ENCODE measurements at regions not wholly inside any gene's neighbourhood (a gene's known extent, or its start where the extent isn't known, plus 50 kb on each side); places are given as distances from the start of the nearest gene placed in this dataset.

DNA sequence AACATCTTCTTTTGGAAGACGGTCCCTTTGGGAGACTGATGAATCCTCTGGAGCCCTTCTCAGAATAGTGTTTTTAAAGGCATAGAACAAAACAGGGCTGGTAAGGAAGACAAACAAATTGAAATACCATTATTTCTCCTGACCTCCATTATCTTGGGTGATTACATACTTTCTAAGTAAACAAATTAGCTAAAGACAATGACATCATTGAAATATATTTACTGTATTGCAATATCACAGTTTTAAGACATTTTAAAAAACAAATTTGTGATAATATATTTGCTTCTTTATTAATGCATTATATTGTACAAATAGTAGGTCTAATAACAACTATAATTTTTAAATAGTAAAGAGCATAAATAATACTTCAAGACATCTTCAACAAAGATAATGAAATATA, 152.2 kb upstream of the CDK1 start:
- TF ChIP-seq, protein P1, sequence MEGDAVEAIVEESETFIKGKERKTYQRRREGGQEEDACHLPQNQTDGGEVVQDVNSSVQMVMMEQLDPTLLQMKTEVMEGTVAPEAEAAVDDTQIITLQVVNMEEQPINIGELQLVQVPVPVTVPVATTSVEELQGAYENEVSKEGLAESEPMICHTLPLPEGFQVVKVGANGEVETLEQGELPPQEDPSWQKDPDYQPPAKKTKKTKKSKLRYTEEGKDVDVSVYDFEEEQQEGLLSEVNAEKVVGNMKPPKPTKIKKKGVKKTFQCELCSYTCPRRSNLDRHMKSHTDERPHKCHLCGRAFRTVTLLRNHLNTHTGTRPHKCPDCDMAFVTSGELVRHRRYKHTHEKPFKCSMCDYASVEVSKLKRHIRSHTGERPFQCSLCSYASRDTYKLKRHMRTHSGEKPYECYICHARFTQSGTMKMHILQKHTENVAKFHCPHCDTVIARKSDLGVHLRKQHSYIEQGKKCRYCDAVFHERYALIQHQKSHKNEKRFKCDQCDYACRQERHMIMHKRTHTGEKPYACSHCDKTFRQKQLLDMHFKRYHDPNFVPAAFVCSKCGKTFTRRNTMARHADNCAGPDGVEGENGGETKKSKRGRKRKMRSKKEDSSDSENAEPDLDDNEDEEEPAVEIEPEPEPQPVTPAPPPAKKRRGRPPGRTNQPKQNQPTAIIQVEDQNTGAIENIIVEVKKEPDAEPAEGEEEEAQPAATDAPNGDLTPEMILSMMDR (conservative IDR thresholded peaks at IDR 0.05; ENCODE audit: low read length): no peak
- no peak for TF ChIP-seq EZH2phosphoT487 (IDR thresholded peaks at IDR 0.05; ENCODE audit: borderline replicate concordance)
